ENCODE measurements at regions not wholly inside any gene's neighbourhood (a gene's known extent, or its start where the extent isn't known, plus 50 kb on each side); places are given as distances from the start of the nearest gene placed in this dataset.

DNA sequence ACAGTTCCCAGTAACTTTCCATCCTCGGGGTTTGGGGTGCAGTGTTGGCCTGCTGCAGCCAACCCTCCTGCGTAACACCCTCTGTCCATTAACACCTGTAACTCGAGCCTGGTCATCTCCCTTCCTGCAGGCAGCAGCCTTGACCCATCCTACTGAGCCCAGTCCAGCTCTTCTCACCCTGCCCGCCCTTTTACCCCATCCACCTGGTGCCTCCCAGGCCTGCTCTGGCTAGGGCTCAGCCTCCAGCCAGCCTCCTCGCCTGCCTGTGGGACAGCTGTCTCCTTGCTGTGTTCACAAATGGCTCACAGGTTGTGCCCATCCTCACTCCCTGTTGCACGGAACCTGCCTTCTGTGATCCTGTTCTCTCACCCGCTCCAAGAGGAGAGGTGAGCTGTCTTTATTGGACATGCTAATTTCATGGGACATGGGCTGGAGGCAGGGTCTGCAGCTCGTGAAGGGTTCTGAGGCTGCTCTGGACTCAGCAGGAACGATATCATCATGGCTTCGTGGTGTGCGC lies 277.2 kb upstream of the TCERG1L start:
- TF ChIP-seq, protein P1, sequence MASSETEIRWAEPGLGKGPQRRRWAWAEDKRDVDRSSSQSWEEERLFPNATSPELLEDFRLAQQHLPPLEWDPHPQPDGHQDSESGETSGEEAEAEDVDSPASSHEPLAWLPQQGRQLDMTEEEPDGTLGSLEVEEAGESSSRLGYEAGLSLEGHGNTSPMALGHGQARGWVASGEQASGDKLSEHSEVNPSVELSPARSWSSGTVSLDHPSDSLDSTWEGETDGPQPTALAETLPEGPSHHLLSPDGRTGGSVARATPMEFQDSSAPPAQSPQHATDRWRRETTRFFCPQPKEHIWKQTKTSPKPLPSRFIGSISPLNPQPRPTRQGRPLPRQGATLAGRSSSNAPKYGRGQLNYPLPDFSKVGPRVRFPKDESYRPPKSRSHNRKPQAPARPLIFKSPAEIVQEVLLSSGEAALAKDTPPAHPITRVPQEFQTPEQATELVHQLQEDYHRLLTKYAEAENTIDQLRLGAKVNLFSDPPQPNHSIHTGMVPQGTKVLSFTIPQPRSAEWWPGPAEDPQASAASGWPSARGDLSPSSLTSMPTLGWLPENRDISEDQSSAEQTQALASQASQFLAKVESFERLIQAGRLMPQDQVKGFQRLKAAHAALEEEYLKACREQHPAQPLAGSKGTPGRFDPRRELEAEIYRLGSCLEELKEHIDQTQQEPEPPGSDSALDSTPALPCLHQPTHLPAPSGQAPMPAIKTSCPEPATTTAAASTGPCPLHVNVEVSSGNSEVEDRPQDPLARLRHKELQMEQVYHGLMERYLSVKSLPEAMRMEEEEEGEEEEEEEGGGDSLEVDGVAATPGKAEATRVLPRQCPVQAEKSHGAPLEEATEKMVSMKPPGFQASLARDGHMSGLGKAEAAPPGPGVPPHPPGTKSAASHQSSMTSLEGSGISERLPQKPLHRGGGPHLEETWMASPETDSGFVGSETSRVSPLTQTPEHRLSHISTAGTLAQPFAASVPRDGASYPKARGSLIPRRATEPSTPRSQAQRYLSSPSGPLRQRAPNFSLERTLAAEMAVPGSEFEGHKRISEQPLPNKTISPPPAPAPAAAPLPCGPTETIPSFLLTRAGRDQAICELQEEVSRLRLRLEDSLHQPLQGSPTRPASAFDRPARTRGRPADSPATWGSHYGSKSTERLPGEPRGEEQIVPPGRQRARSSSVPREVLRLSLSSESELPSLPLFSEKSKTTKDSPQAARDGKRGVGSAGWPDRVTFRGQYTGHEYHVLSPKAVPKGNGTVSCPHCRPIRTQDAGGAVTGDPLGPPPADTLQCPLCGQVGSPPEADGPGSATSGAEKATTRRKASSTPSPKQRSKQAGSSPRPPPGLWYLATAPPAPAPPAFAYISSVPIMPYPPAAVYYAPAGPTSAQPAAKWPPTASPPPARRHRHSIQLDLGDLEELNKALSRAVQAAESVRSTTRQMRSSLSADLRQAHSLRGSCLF (CRISPR knock-in tag; IDR thresholded peaks at IDR 0.05; ENCODE audit: borderline replicate concordance), result no peak
- TF ChIP-seq ZNF709 (CRISPR knock-in tag; IDR thresholded peaks at IDR 0.05) (no peak), NCOR1 (IDR thresholded peaks at IDR 0.05; ENCODE audit: borderline replicate concordance, low read length) (no peak), ZNF317 (CRISPR knock-in tag; IDR thresholded peaks at IDR 0.05) (no peak), ZIK1 (CRISPR knock-in tag; IDR thresholded peaks at IDR 0.05; ENCODE audit: borderline replicate concordance, low read depth) (no peak)
- ChIA-PET CTCF (ENCODE audit: low intra/inter-chr PET ratio, low total read pairs) (no interaction called here), POLR2A (no interaction called here)
- ATAC-seq, result no peak
- in situ Hi-C loops (cut with HindIII; ENCODE audit: extremely low pct_ligation_motif_present, low pct_unique_long_range_greater_than_20kb), result no loop called here
- DNase-seq (ENCODE audit: low spot score), result no peak
- Histone ChIP-seq H3K27ac (ENCODE audit: extremely low read length, insufficient read depth, low read length) (no peak overlapping the region), H2AFZ (ENCODE audit: low read length) (no peak overlapping the region), H3K4me3 (replicated peaks in 1 of 3; ENCODE audit: insufficient read depth in 1 of 3, low read depth in 2 of 3, low read length in 3 of 3) (no peak overlapping the region), H3K4me2 (ENCODE audit: low read depth, low read length) (no peak overlapping the region), H3K36me3 (replicated peaks in 1 of 2; ENCODE audit: control insufficient read depth in 1 of 2, insufficient read depth in 2 of 2, low read length in 2 of 2) (no peaks in the 10 kb centered on the region), H3K4me1 (ENCODE audit: insufficient read depth, low read length) (no peaks in the 10 kb centered on the region), H4K20me1 (ENCODE audit: insufficient read depth, low read length) (no peaks in the 10 kb centered on the region), H3K79me2 (ENCODE audit: insufficient read depth, low read length) (no peaks in the 10 kb centered on the region), H3K9ac (ENCODE audit: insufficient read depth, low read depth, low read length) (no peak overlapping the region), H3K27me3 (ENCODE audit: control insufficient read depth in 1 of 2, insufficient read depth in 2 of 2, low read length in 2 of 2) (peaks cover 0 to 2% of the 10 kb centered on the region in 2 experiments; a peak in 1 of 5 replicates), H3K9me3 (ENCODE audit: low read length) (no peaks in the 10 kb centered on the region)
- intact Hi-C loops (cut with micrococcal nuclease; ENCODE audit: unreplicated experiment), result no loop called here
- 17% methylated on average over 11 of the region's 11 CpGs for WGBS (ENCODE audit: low lambda C conversion rate)
- no TSS peak for BruUV-seq (replicated peaks)
- no peak for FAIRE-seq
